KMS-11 (cell line): ENCODE measurements at regions not wholly inside any gene's neighbourhood (a gene's known extent, or its start where the extent isn't known, plus 50 kb on each side); places are given as distances from the start of the nearest gene placed in this dataset.

ENCODE experiments used
- H2AFZ ChIP-seq: fragments of 200-600 bp; sonication (generic); 2 replicates; pipeline ENCODE4 v1.6.1; 2016; ENCODE audit warnings: antibody characterized with exemption, mixed run types, low read depth
- H3K27ac ChIP-seq: fragments of 200-600 bp; sonication (generic); 2 replicates; pipeline ENCODE4 v1.6.1; 2016; ENCODE audit warnings: mild to moderate bottlenecking, mixed run types
- H3K27me3 ChIP-seq: fragments of 200-600 bp; sonication (generic); 2 replicates; pipeline ENCODE4 v1.6.1; 2017; ENCODE audit warnings: mild to moderate bottlenecking, low read depth, mixed run types, moderate library complexity; ENCODE audit not compliant: insufficient read depth
- H3K36me3 ChIP-seq: fragments of 200-600 bp; sonication (generic); 2 replicates; pipeline ENCODE4 v1.6.1; 2017; ENCODE audit warnings: mild to moderate bottlenecking, mixed run types; ENCODE audit not compliant: insufficient read depth
- H3K4me1 ChIP-seq: fragments of 200-600 bp; sonication (generic); 2 replicates; pipeline ENCODE4 v1.6.1; 2016; ENCODE audit warnings: mild to moderate bottlenecking, low read depth, mixed run types; ENCODE audit not compliant: poor library complexity, severe bottlenecking
- H3K4me2 ChIP-seq: fragments of 200-600 bp; sonication (generic); 2 replicates; pipeline ENCODE4 v1.7.0; 2016; ENCODE audit warnings: mild to moderate bottlenecking, mixed run types
- H3K4me3 ChIP-seq: fragments of 200-600 bp; sonication (generic); IDR thresholded peaks from 2 replicates; pipeline ENCODE4 v1.6.1; 2017; ENCODE audit warnings: low read depth, low read length, mixed read lengths; ENCODE audit not compliant: insufficient read depth
- H3K79me2 ChIP-seq: fragments of 200-600 bp; sonication (generic); 2 replicates; pipeline ENCODE4 v1.6.1; 2016; ENCODE audit warnings: low read depth, mixed run types; ENCODE audit not compliant: insufficient read depth
- H3K9ac ChIP-seq: fragments of 200-600 bp; sonication (generic); 2 replicates; pipeline ENCODE4 v1.6.1; 2016; ENCODE audit warnings: mild to moderate bottlenecking, mixed run types
- H4K20me1 ChIP-seq: fragments of 200-600 bp; sonication (generic); 2 replicates; pipeline ENCODE4 v1.6.1; 2016; ENCODE audit warnings: mild to moderate bottlenecking, mixed run types; ENCODE audit not compliant: insufficient read depth
- CTCF ChIP-seq: fragments of 200-600 bp; sonication (generic); conservative IDR thresholded peaks from 2 replicates; pipeline ENCODE4 v1.6.1; 2017; ENCODE audit warnings: low read depth, mild to moderate bottlenecking, antibody characterized with exemption, low read length, moderate library complexity, mixed read lengths

- TF ChIP-seq CTCF, result no peak
- no peak overlapping the region for H3K9ac ChIP-seq
Measured at GRCh38 chr3:22334996-22335395, 584.0 kb upstream of the ZNF385D start.

GRCh38 chr3:22349215-22349851, 598.3 kb upstream of the ZNF385D start:
- no peak overlapping the region for H3K9ac ChIP-seq
- H3K4me1 ChIP-seq, result no peaks in the 10 kb centered on the region
- H3K27me3 ChIP-seq, result no peaks in the 10 kb centered on the region
- H2AFZ ChIP-seq, result no peak overlapping the region
- H3K27ac ChIP-seq, result no peak overlapping the region
- H3K4me3 ChIP-seq, result no peak overlapping the region
- H4K20me1 ChIP-seq, result no peaks in the 10 kb centered on the region
- TF ChIP-seq CTCF, result no peak
- no peaks in the 10 kb centered on the region for H3K36me3 ChIP-seq
- no peak overlapping the region for H3K4me2 ChIP-seq
- H3K79me2 ChIP-seq, result no peaks in the 10 kb centered on the region

More at GRCh38 chr3:22334996-22335395, 584.0 kb upstream of the ZNF385D start:
- Histone ChIP-seq H4K20me1 (no peaks in the 10 kb centered on the region), H3K4me2 (no peak overlapping the region), H3K4me3 (no peak overlapping the region), H3K36me3 (no peaks in the 10 kb centered on the region), H3K27ac (no peak overlapping the region), H2AFZ (no peak overlapping the region), H3K27me3 (no peaks in the 10 kb centered on the region), H3K79me2 (no peaks in the 10 kb centered on the region), H3K4me1 (no peaks in the 10 kb centered on the region)

- Histone ChIP-seq H3K27ac (no peak overlapping the region), H3K4me2 (no peak overlapping the region), H3K36me3 (no peaks in the 10 kb centered on the region), H4K20me1 (no peaks in the 10 kb centered on the region), H3K4me3 (no peak overlapping the region), H3K4me1 (no peaks in the 10 kb centered on the region), H2AFZ (no peak overlapping the region), H3K9ac (no peak overlapping the region), H3K27me3 (no peaks in the 10 kb centered on the region), H3K79me2 (no peaks in the 10 kb centered on the region)
- TF ChIP-seq CTCF, result no peak
Measured at GRCh38 chr3:22351806-22352205, 600.8 kb upstream of the ZNF385D start.

GRCh38 chr3:22353126-22353525, 602.1 kb upstream of the ZNF385D start:
- H3K27ac ChIP-seq, result no peak overlapping the region
- no peaks in the 10 kb centered on the region for H3K27me3 ChIP-seq
- H3K4me1 ChIP-seq, result no peaks in the 10 kb centered on the region
- no peaks in the 10 kb centered on the region for H3K36me3 ChIP-seq
- no peak overlapping the region for H3K9ac ChIP-seq
- no peak overlapping the region for H3K4me2 ChIP-seq
- no peak overlapping the region for H3K4me3 ChIP-seq
- no peaks in the 10 kb centered on the region for H4K20me1 ChIP-seq
- H2AFZ ChIP-seq, result no peak overlapping the region
- TF ChIP-seq CTCF, result no peak
- no peaks in the 10 kb centered on the region for H3K79me2 ChIP-seq
